Anterior cingulate cortex (tissue), 58 donors: ENCODE measurements at regions not wholly inside any gene's neighbourhood (a gene's known extent, or its start where the extent isn't known, plus 50 kb on each side); places are given as distances from the start of the nearest gene placed in this dataset.

Experiments
- DNase-seq, 58 donors: peaks; one replicate each; lab custom pipeline; 2025; lab: John Stamatoyannopoulos, UW

GRCh38 chr9:91150273-91150997 is 211.3 kb downstream of the AUH start:
- no peak for DNase-seq

GRCh38 chr9:91150998-91151717 is 210.6 kb downstream of the AUH start:
- DNase-seq: no peak

GRCh38 chr9:91151718-91152095 is 210.0 kb downstream of the AUH start:
- no peak for DNase-seq

- DNase-seq: no peak
Measured at GRCh38 chr9:91154686-91155085, 207.0 kb downstream of the AUH start.

- no peak for DNase-seq
Measured at GRCh38 chr9:91155181-91155580, 206.5 kb downstream of the AUH start.

- no peak for DNase-seq
Measured at GRCh38 chr9:91155746-91156376, 205.9 kb downstream of the AUH start.

GRCh38 chr9:91156451-91157234 is 205.1 kb downstream of the AUH start:
- no peak for DNase-seq

GRCh38 chr9:91157883-91158282 is 203.8 kb downstream of the AUH start:
- no peak for DNase-seq

- DNase-seq: no peak
Measured at GRCh38 chr9:91158286-91158685, 203.4 kb downstream of the AUH start.

GRCh38 chr9:91158946-91159345 is 202.8 kb downstream of the AUH start:
- no peak for DNase-seq

- DNase-seq: no peak
Measured at GRCh38 chr9:91159664-91160121, 202.0 kb downstream of the AUH start.

- DNase-seq: no peak
Measured at GRCh38 chr9:91160181-91160580, 201.5 kb downstream of the AUH start.

GRCh38 chr9:91160599-91161464 is 200.9 kb downstream of the AUH start:
- no peak for DNase-seq

- no peak for DNase-seq
Measured at GRCh38 chr9:91161465-91162300, 200.0 kb downstream of the AUH start.

- DNase-seq: no peak
Measured at GRCh38 chr9:91162311-91162710, 199.4 kb downstream of the AUH start.

- peak in 34 of 58 donors; percentile 14 to 66 (median 36) for DNase-seq
Measured at GRCh38 chr9:91162784-91163443, 198.8 kb downstream of the AUH start.

GRCh38 chr9:91163444-91163772 is 198.3 kb downstream of the AUH start:
- peak in 2 of 58 donors; percentile 41 to 44 for DNase-seq

GRCh38 chr9:91163773-91164471 is 197.8 kb downstream of the AUH start:
- peak in 2 of 58 donors; percentile 11 to 29 for DNase-seq
